ENCODE measurements at regions not wholly inside any gene's neighbourhood (a gene's known extent, or its start where the extent isn't known, plus 50 kb on each side); places are given as distances from the start of the nearest gene placed in this dataset.
"Not testable (repeated sequence)": the region's sequence is repeated elsewhere in the genome, so short reads cannot be mapped to it uniquely, and the experiment has no call there.

DNA sequence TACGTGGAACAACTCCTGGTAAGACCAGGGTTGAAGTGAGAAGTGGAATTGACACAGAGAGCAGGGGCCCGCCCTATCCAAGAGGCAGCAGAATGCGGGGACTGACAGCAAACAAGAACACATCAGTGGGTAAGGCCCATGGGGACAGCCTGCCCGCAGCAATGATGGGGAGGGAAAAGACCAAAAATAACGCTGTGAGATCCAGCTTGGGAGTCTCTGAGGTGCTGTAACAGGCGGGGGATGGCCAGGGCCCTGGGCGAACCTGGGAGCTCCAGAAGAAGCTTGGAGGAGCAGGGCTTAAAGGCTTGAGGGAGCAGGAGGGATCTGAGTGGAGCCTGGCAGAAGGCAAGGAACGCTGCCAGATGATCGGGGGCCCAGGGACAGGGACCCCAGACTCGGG is 173.4 kb downstream of the TMEM200C start:
- DNase-seq (ENCODE audit: low read depth in 4 of 4, low spot score in 3 of 4): no peak

DNA sequence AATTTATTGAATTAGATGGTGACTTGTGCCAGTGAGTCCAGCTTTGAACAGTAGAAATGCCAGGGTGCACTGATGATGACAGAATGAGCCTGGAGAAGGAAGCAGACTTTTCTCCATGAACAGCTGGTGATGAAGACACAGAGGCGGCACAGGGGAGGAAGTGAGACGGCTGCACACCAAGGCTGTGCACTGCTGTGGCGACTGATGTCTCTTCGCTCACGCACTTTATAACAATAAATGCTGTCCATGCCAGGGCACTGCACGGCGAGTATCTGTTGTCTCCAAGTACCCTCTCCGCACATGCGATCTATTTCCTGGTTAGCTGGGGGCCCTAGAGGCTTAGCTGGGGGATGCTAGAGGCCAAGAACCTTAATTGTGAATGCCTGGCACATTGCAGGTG is 175.2 kb downstream of the TMEM200C start:
- DNase-seq (ENCODE audit: low read depth in 4 of 4, low spot score in 3 of 4): no peak

- DNase-seq (ENCODE audit: low read depth in 4 of 4, low spot score in 3 of 4): no peak
Observed at GRCh38 chr18:5717256-5717655, 173.5 kb upstream of the EPB41L3 start.

GRCh38 chr18:5710676-5711075 is 166.9 kb upstream of the EPB41L3 start:
- DNase-seq (ENCODE audit: low read depth in 4 of 4, low spot score in 3 of 4): no peak

DNA sequence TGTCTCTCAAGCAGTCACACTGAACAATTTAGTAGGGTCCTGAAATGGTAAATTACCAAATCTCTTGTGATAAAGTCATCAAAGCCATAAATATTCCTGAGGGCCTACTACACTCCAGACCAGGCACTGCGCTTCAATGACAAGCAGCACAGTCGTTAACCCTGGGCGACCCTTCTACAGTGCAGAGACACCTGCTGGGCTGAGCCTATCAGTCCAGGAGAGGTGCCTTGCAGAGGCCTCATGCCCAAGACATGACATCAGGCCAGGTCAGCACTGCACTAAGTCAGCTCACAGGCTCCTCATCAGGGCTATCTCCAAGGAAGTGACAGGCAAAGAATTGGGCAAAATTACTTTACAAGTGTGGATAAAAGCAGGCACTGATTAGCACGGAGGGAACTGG is 166.4 kb upstream of the EPB41L3 start:
- DNase-seq (ENCODE audit: low read depth in 4 of 4, low spot score in 3 of 4): no peak

GRCh38 chr18:5709476-5710095 is 165.8 kb upstream of the EPB41L3 start:
- no peak for DNase-seq (ENCODE audit: low read depth in 4 of 4, low spot score in 3 of 4)

- no peak for DNase-seq (ENCODE audit: low read depth in 4 of 4, low spot score in 3 of 4)
Observed at GRCh38 chr18:5707586-5707985, 163.8 kb upstream of the EPB41L3 start.

DNA sequence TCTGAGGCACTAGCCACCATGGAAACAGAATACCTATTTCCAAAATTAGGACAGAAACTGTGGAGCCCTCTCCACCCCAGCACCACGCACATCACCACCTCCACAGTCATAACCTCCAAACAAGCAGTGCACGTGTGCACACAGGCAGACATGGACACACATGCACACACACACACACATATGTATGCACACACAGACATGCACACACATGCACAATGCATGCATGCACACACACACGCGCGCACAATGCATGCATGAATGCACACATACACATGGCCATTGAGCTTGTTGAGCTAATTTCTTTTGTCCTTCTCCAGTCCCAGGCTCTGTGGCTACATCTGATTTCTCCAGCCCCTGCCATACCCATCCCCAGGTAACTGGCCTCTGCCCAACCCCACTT is 161.6 kb upstream of the EPB41L3 start:
- no peak for DNase-seq (ENCODE audit: low read depth in 4 of 4, low spot score in 3 of 4)

- no peak for DNase-seq (ENCODE audit: low read depth in 4 of 4, low spot score in 3 of 4)
Observed at GRCh38 chr18:5704847-5705246, 161.1 kb upstream of the EPB41L3 start.

GRCh38 chr18:5702016-5702415 is 158.2 kb upstream of the EPB41L3 start:
- not testable (repeated sequence) for DNase-seq (ENCODE audit: low read depth in 4 of 4, low spot score in 3 of 4)

DNA sequence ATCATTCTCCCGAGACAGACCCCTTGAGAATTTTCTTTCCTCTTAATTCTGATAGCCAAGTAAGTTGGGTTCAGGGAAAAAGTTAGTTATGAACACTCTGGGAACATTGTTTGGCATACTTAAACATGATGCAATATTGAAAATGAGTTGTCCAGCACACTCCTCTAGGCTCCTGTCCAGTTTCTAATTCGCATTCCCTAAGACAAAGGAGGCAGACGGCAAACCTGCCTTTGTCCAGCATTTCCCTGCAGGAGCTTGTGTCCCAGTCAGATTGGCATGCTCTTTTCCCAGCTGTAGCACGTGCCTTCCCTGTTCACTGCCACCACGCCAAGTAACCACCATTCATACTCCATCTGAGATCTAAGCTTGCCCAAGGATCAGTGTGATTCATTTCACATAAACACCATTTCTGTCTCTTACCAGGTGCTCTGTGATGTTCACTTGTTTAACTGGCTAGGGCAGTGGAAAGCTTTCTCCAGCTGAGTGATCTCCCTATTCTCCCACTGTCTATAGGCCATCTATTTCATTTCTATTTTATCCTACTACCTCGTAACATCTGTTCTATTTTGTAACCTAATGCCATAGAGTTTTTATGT is 150.0 kb upstream of the EPB41L3 start:
- DNase-seq (ENCODE audit: low read depth in 4 of 4, low spot score in 3 of 4): no peak

- DNase-seq (ENCODE audit: low read depth in 4 of 4, low spot score in 3 of 4): no peak
Observed at GRCh38 chr18:5678779-5679406, 135.1 kb upstream of the EPB41L3 start.

GRCh38 chr18:5678278-5678677 is 134.5 kb upstream of the EPB41L3 start:
- no peak for DNase-seq (ENCODE audit: low read depth in 4 of 4, low spot score in 3 of 4)

DNA sequence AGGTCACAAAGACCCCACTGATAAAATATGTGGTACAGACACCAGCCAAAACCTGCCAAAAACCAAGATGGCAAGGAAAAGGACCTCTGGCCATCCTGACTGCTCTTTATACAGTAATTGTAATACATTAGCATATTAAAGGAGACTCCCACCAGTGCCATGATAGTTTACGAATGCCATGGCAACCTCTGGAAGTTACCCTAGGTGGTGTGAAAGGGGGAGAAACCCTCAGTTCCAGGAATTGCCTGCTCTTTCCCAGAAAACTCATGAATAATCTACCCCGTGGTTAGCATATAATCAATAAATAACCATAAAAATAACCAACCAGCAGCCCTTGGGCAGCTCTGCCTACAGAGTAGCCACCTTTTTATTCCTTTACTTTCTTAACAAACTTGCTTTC is 129.8 kb upstream of the EPB41L3 start:
- no peak for DNase-seq (ENCODE audit: low read depth in 4 of 4, low spot score in 3 of 4)

DNA sequence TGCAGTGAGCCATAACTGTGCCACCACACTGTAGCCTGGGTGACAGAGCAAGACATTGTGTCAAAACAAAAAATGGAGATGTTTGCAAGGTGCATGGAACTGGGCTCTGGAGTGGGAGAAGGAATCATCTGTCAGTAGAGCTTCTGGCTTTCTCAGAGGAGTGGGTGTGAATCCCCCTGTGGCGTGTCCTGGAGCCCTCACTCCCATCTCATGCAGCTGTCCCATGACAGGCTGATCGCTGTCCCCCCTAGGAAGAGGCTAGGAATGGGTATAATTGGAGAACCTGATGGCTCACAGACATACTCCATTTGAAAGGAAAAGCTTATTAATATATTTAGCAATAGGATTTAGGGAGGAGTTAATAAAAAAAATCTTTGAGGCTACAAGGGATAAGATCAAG is 125.8 kb upstream of the EPB41L3 start:
- no peak for DNase-seq (ENCODE audit: low read depth in 4 of 4, low spot score in 3 of 4)

DNA sequence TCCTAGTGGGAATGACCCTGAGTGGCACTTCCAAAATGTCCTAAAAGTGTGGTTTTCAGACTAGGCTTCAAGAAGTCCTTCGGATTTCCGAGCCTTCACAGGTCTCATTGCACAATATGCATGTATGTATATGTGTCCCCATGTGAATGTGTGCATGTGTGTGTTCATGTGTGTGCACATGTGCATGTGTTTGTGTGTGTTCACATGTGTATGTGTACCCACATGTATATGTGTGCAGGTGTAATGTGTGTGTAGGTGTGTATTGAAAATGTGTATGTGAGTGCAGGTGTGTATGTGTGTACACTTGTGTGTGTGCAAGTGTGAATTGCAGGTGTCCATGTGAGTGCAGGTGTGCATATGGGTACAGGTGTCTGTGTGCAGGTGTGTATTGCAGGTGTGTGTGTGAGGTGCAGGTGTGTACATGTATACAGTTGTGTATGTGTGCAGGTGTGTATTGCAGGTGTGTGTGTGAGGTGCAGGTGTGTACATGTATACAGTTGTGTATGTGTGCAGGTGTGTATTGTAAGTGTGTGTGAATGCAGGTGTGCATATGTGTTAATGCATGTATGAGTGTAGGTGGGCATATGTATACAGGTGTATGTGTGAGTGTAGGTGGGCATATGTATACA is 124.4 kb upstream of the EPB41L3 start:
- DNase-seq (ENCODE audit: low read depth in 4 of 4, low spot score in 3 of 4): no peak

GRCh38 chr18:5667356-5667755 is 123.6 kb upstream of the EPB41L3 start:
- DNase-seq (ENCODE audit: low read depth in 4 of 4, low spot score in 3 of 4): no peak

DNA sequence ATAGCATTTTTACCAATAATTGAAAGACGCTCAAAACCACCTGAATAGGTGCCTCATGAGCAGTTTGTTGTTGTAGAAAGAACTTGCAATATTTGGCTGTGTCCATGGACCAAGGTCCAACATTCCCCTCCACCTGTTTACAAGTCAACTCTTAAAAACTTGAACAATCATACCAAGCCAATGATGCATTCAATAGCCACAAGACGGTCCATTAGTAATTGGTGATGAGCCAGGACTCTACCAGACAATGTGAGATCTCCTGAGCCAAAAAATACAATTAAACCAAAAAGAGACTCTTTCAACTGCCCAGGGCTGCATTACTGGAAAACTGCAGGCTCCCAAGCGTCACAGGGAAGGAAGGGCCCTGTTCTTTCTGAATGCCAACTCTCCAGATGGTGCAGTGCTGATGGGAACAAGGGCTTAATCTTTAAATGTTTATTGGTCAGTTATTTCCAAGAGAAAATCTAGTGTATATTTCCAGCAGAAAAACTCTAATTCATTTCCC is 118.8 kb upstream of the EPB41L3 start:
- DNase-seq (ENCODE audit: low read depth in 4 of 4, low spot score in 3 of 4): no peak

- DNase-seq (ENCODE audit: low read depth in 4 of 4, low spot score in 3 of 4): no peak
Observed at GRCh38 chr18:5661179-5661578, 117.4 kb upstream of the EPB41L3 start.

DNA sequence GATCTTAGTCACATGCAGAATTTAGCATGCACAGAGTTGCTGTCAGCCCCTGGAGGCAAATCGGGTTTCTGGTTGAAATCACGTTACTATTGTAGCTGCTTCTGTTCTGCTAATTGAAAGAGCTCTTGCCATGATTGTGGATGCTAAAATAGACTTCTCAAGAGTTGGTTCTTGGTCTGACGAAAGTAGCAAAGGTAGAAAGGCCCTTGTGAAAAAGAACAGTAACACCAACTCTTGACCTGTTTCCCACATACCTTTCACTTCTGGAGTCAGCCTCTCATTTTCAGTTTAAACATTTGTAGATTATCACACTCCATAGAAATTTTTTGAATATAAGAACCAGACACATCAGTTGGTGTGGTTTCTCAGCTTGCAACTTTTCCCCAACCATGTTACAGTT is 110.0 kb upstream of the EPB41L3 start:
- DNase-seq (ENCODE audit: low read depth in 4 of 4, low spot score in 3 of 4): no peak

GRCh38 chr18:5651736-5652135 is 107.9 kb upstream of the EPB41L3 start:
- DNase-seq (ENCODE audit: low read depth in 4 of 4, low spot score in 3 of 4): no peak

GRCh38 chr18:5649439-5649838 is 105.6 kb upstream of the EPB41L3 start:
- no peak for DNase-seq (ENCODE audit: low read depth in 4 of 4, low spot score in 3 of 4)
